Loucy (cell line): ENCODE measurements at regions not wholly inside any gene's neighbourhood (a gene's known extent, or its start where the extent isn't known, plus 50 kb on each side); places are given as distances from the start of the nearest gene placed in this dataset.

Experiments used
- EZH2phosphoT487 ChIP-seq: fragments of 200-600 bp; IDR thresholded peaks from 2 replicates; pipeline ENCODE4 v1.6.1; 2018; ENCODE audit warnings: antibody characterized with exemption, mild to moderate bottlenecking, moderate library complexity, borderline replicate concordance
- TF ChIP-seq, protein P1 (sequence below): fragments of 200-600 bp; sonication (generic); conservative IDR thresholded peaks from 2 replicates; pipeline ENCODE4 v1.5.1; 2014; ENCODE audit warnings: mild to moderate bottlenecking, antibody characterized with exemption, low read length

DNA sequence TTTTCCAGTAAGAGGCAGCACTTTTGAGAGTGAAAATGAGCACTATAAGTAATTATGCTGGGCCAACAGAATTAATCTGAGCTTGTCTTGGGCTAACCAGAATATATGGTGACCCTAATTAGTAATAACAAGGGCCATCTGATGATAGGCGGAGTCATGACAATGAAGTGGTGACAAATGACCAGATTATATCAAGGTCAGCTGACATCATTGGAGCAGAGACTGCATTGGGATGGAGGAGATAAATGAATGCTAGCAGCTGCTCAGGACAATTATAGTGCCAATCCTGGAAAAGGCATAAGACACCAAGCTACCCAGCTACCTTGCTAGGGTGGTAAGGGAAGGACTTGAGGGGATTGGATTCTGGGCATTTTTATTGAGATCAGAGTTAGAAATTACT is 1548.7 kb downstream of the RPA4 start:
- TF ChIP-seq, protein P1, sequence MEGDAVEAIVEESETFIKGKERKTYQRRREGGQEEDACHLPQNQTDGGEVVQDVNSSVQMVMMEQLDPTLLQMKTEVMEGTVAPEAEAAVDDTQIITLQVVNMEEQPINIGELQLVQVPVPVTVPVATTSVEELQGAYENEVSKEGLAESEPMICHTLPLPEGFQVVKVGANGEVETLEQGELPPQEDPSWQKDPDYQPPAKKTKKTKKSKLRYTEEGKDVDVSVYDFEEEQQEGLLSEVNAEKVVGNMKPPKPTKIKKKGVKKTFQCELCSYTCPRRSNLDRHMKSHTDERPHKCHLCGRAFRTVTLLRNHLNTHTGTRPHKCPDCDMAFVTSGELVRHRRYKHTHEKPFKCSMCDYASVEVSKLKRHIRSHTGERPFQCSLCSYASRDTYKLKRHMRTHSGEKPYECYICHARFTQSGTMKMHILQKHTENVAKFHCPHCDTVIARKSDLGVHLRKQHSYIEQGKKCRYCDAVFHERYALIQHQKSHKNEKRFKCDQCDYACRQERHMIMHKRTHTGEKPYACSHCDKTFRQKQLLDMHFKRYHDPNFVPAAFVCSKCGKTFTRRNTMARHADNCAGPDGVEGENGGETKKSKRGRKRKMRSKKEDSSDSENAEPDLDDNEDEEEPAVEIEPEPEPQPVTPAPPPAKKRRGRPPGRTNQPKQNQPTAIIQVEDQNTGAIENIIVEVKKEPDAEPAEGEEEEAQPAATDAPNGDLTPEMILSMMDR, result no peak
- no peak for TF ChIP-seq EZH2phosphoT487
